Colonic mucosa (tissue), 4 donors: ENCODE measurements at regions not wholly inside any gene's neighbourhood (a gene's known extent, or its start where the extent isn't known, plus 50 kb on each side); places are given as distances from the start of the nearest gene placed in this dataset.

Experiments used
- DNase-seq: peaks from one replicate; pipeline ENCODE4 v3.0.0-alpha.2; 2020
- H3K27ac ChIP-seq: fragments of 200-600 bp; one replicate; pipeline ENCODE4 v1.8.0; 2021
- H3K27me3 ChIP-seq: fragments of 200-600 bp; one replicate; pipeline ENCODE4 v1.8.0; 2021
- H3K36me3 ChIP-seq: fragments of 200-600 bp; one replicate; pipeline ENCODE4 v1.8.0; 2021
- H3K4me1 ChIP-seq: fragments of 200-600 bp; one replicate; pipeline ENCODE4 v1.8.0; 2021; ENCODE audit warnings: mild to moderate bottlenecking
- H3K4me3 ChIP-seq: fragments of 200-600 bp; one replicate; pipeline ENCODE4 v1.8.0; 2021
- H3K9ac ChIP-seq, 2 donors: one replicate each; pipeline ENCODE4 v1.7.0; 2013; ENCODE audit warnings: control low read depth in 2 of 2, low read depth in 2 of 2, low read length in 2 of 2
- H3K9me3 ChIP-seq: fragments of 200-600 bp; one replicate; pipeline ENCODE4 v1.8.0; 2021
- CTCF ChIP-seq: fragments of 200-600 bp; IDR thresholded peaks from one replicate; pipeline ENCODE4 v1.8.0; 2022; ENCODE audit warnings: antibody characterized with exemption, mild to moderate bottlenecking
- intact Hi-C: fragments of 100-400 bp; cut with DNase I; formaldehyde crosslinking; loops from one replicate; pipeline ENCODE4 v1.14.1; 2022
- donor health status: healthy.
- donor health status: DM: no; HTN: no; CAD: no.
- donor health status: DM: no; HTN: no; CAD: no.

GRCh38 chr14:35985474-35986218, 159.5 kb downstream of the BRMS1L start:
- no peaks in the 10 kb centered on the region for H3K9me3 ChIP-seq
- no peak for TF ChIP-seq CTCF
- H3K27ac ChIP-seq, result no peak overlapping the region
- H3K9ac ChIP-seq, result no peak overlapping the region
- no peak for DNase-seq
- H3K4me3 ChIP-seq, result no peak overlapping the region
- no peaks in the 10 kb centered on the region for H3K4me1 ChIP-seq
- H3K27me3 ChIP-seq, result no peaks in the 10 kb centered on the region
- intact Hi-C loops, result no loop called here
- H3K36me3 ChIP-seq, result no peaks in the 10 kb centered on the region

- Histone ChIP-seq H3K4me1 (no peaks in the 10 kb centered on the region), H3K9me3 (no peaks in the 10 kb centered on the region), H3K9ac (no peak overlapping the region), H3K4me3 (no peak overlapping the region), H3K36me3 (no peaks in the 10 kb centered on the region), H3K27me3 (no peaks in the 10 kb centered on the region), H3K27ac (no peak overlapping the region)
- no peak for TF ChIP-seq CTCF
- intact Hi-C loops, result no loop called here
- no peak for DNase-seq
Observed at GRCh38 chr14:35979531-35979930, 153.4 kb downstream of the BRMS1L start.

- H3K9ac ChIP-seq, result no peak overlapping the region
Observed at GRCh38 chr14:35978561-35978960, 152.4 kb downstream of the BRMS1L start.

GRCh38 chr14:35975814-35976213, 149.7 kb downstream of the BRMS1L start:
- no peaks in the 10 kb centered on the region for H3K36me3 ChIP-seq
- H3K9me3 ChIP-seq, result no peaks in the 10 kb centered on the region
- no peak for TF ChIP-seq CTCF
- H3K4me3 ChIP-seq, result no peak overlapping the region
- H3K9ac ChIP-seq, result no peak overlapping the region
- no peaks in the 10 kb centered on the region for H3K4me1 ChIP-seq
- no peak for DNase-seq
- no peaks in the 10 kb centered on the region for H3K27me3 ChIP-seq
- H3K27ac ChIP-seq, result no peak overlapping the region
- intact Hi-C loops, result no loop called here

More at GRCh38 chr14:35978561-35978960, 152.4 kb downstream of the BRMS1L start:
- H3K36me3 ChIP-seq, result no peaks in the 10 kb centered on the region
- no peaks in the 10 kb centered on the region for H3K4me1 ChIP-seq
- H3K27ac ChIP-seq, result no peak overlapping the region
- no peaks in the 10 kb centered on the region for H3K27me3 ChIP-seq
- H3K9me3 ChIP-seq, result no peaks in the 10 kb centered on the region
- no peak for TF ChIP-seq CTCF
- no peak overlapping the region for H3K4me3 ChIP-seq
- no peak for DNase-seq
- intact Hi-C loops, result no loop called here

- no peak for DNase-seq
- H3K27me3 ChIP-seq, result no peaks in the 10 kb centered on the region
- H3K27ac ChIP-seq, result no peak overlapping the region
- H3K36me3 ChIP-seq, result no peaks in the 10 kb centered on the region
- H3K4me1 ChIP-seq, result no peaks in the 10 kb centered on the region
- no peaks in the 10 kb centered on the region for H3K9me3 ChIP-seq
- H3K4me3 ChIP-seq, result no peak overlapping the region
- H3K9ac ChIP-seq, result no peak overlapping the region
- TF ChIP-seq CTCF, result no peak
- intact Hi-C loops, result no loop called here
Observed at GRCh38 chr14:35973770-35974169, 147.6 kb downstream of the BRMS1L start.
